HCT116 (cell line): ENCODE measurements at regions not wholly inside any gene's neighbourhood (a gene's known extent, or its start where the extent isn't known, plus 50 kb on each side); places are given as distances from the start of the nearest gene placed in this dataset.
"Not testable (repeated sequence)": the region's sequence is repeated elsewhere in the genome, so short reads cannot be mapped to it uniquely, and the experiment has no call there.

Source experiments
- EZH2 ChIP-seq: fragments of 200-600 bp; sonication (generic); IDR thresholded peaks from 2 replicates; pipeline ENCODE4 v1.6.1; 2017; ENCODE audit warnings: antibody characterized with exemption, mixed run types
- JUND ChIP-seq: IDR thresholded peaks from 2 replicates; pipeline ENCODE4 v1.6.1; 2012
- REST ChIP-seq: IDR thresholded peaks from 2 replicates; pipeline ENCODE4 v1.6.1; 2012; ENCODE audit warnings: low read depth
- SIN3A ChIP-seq: IDR thresholded peaks from 2 replicates; pipeline ENCODE4 v1.6.1; 2012; ENCODE audit warnings: low read depth
- ZNF274 ChIP-seq: fragments of 200-500 bp; sonication (Bioruptor generic); IDR thresholded peaks from 2 replicates; pipeline ENCODE4 v1.6.1; 2014; ENCODE audit warnings: mild to moderate bottlenecking, low read depth, low read length, inconsistent platforms

- not testable (repeated sequence) for TF ChIP-seq SIN3A, EZH2, JUND, REST, ZNF274
Observed at GRCh38 chr4:49234382-49234781, 248.3 kb downstream of the CWH43 start.
